ENCODE measurements at regions not wholly inside any gene's neighbourhood (a gene's known extent, or its start where the extent isn't known, plus 50 kb on each side); places are given as distances from the start of the nearest gene placed in this dataset.

DNA sequence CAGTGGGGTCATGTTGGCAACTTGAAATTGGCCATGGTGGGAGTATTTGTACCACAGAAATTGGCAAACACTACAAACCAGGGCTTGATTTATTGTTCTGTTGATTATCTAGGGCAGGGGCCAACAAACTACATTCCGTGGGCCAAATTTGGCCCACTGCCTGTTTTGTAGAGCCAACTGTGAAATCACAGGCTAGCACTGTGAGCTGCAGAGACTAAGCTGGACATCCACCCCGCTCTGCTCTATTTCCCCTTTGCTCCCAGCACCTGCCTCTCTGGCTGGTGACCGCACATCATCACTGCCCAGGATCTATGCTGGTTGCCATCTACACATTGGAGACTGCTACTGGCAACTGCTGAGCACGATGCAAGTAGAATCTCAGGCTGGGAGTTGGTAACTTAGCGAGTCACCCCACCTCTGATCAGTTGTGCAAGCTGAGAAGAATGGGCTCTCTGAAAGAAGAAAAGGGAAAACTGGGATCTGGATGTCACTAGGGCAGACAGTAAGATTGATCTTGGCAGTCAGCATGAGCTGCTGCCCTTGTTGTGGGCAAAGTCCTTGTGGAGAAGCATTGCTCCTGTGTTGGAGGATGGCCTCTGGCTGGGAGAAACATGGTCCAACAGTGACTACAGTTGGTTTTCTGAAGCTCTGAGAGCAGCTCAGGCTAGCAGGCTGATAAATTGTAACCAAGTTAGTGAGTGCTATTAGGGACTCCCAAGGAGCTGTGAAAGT lies 144.7 kb upstream of the RAD23B start:
- Mint-ChIP-seq H3K36me3 (ENCODE audit: low read depth) (no peaks in the 10 kb centered on the region), H3K4me3 (no peak overlapping the region), H3K27ac (no peak overlapping the region), H3K4me1 (ENCODE audit: low read depth) (no peaks in the 10 kb centered on the region), H3K9me3 (no peaks in the 10 kb centered on the region), H3K27me3 (ENCODE audit: low read depth) (peaks cover 8% of the 10 kb centered on the region)

DNA sequence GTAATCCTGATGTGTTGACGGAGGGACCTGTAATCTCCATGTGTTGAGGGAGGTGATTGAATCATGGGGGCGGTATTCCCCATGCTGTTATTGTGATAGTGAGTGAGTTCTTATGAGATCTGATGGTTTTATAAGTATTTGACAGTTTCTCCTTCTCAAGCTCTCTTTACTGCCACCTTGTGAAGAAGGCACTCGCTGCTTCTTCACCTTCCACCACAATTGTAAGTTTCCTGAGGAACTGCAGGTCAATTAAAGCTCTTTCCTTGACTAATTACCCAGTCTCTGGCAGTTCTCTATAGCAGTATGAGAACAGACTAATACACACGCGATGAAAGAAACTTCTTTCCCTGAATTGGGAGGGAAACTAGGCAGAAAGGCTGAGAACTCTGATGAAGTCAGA lies 141.1 kb upstream of the RAD23B start:
- Mint-ChIP-seq H3K4me3 (no peak overlapping the region), H3K9me3 (no peaks in the 10 kb centered on the region), H3K27ac (no peak overlapping the region), H3K27me3 (ENCODE audit: low read depth) (peaks cover 15% of the 10 kb centered on the region), H3K4me1 (ENCODE audit: low read depth) (no peaks in the 10 kb centered on the region), H3K36me3 (ENCODE audit: low read depth) (no peaks in the 10 kb centered on the region)

DNA sequence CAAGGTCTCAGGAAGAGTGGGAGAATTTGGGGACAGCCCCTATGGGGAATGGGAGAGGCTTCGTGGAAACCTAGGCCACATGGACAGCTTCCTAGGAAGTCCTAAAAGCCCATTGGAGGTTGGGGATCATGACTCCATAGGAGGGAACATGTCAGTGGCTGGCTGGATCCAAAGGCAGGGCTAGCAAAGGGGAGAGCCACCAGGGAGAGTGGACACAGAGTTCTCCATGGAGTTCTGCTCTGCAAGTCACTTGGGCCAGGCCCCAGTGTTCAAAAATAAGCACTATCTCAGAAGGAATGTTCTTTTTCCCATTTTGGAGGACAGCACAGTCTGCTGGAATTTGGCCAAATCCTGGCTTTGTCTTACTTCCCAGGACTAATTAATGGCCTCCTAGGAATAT lies 140.6 kb upstream of the RAD23B start:
- Mint-ChIP-seq H3K4me1 (ENCODE audit: low read depth) (no peaks in the 10 kb centered on the region), H3K36me3 (ENCODE audit: low read depth) (no peaks in the 10 kb centered on the region), H3K9me3 (no peaks in the 10 kb centered on the region), H3K27ac (no peak overlapping the region), H3K27me3 (ENCODE audit: low read depth) (peaks cover 15% of the 10 kb centered on the region), H3K4me3 (no peak overlapping the region)

DNA sequence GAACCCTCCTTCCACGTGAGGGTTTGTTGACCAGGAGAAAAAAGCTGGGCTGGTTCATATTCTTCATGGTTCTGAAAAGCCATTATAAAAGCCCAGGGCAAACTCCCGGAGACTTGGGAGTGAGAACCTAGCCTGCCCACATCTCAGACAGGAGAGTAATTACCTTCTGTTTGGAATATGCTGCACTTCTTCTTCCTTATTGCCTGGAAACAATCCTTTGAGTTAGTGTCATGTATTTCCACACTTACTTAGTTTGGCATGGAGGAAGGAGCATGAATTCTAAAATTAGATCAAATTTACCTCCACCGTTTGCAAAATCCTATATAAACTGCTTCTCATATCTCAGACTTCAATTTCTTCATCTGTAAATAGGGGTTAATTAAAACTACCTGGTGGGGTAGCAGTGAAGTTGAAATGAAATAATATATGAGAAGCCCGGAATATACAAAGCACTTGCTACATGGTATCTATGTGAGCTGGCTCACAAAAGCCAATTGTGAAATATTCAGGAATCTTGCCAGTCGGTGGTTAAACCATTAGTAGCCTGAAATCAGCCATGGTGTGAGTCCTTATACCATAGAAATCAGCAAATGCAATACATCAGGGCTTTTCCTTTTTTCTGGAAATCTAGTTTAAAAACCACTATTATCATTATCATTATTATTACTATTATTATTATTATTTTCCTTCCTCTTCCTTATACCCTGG lies 140.0 kb upstream of the RAD23B start:
- no peaks in the 10 kb centered on the region for H3K9me3 Mint-ChIP-seq
- no peak overlapping the region for H3K4me3 Mint-ChIP-seq
- no peak overlapping the region for H3K27ac Mint-ChIP-seq
- H3K27me3 Mint-ChIP-seq (ENCODE audit: low read depth), result peaks cover 15% of the 10 kb centered on the region
- H3K4me1 Mint-ChIP-seq (ENCODE audit: low read depth), result no peaks in the 10 kb centered on the region
- no peaks in the 10 kb centered on the region for H3K36me3 Mint-ChIP-seq (ENCODE audit: low read depth)

DNA sequence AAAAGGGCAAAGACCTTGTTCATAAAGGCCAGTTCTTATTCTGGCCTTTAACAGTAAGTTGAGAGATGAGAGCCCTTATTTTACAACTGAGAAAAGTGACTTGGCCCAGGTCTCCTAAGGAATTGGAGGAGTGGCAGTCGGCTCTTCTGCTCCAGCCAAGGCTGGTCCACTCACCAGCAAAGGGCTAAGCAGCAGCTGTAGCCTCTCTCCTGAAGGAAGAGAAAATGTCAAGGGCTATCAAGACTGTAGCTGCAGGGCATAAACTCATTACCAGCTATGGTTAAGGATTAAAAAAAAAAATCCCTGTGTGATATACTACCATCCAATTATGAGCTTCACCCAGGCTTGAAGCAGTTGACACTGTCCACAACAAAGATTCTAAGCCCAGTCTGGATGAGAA lies 138.6 kb upstream of the RAD23B start:
- Mint-ChIP-seq H3K27me3 (ENCODE audit: low read depth) (peaks cover 12% of the 10 kb centered on the region), H3K36me3 (ENCODE audit: low read depth) (no peaks in the 10 kb centered on the region), H3K27ac (no peak overlapping the region), H3K4me3 (no peak overlapping the region), H3K9me3 (no peaks in the 10 kb centered on the region), H3K4me1 (ENCODE audit: low read depth) (no peaks in the 10 kb centered on the region)

DNA sequence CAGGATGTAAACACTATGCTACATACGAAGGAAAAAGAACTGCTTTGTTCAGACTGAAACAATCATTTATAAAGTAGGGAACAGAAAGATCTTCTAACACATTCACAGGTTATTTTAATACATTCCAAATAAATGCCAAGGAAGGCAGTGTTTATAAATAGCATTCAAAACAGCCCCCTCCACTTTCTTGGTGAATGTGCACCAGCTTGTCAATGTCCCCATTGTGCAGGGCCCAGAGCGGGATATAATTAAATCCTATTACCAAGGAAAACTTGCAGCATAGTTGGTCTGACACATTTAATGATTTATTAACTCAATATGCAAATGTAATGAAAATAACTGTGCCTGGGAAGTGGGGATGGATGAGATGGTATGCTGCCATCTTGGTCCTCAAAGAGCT lies 135.9 kb upstream of the RAD23B start:
- Mint-ChIP-seq H3K27ac (no peak overlapping the region), H3K36me3 (ENCODE audit: low read depth) (no peaks in the 10 kb centered on the region), H3K4me1 (ENCODE audit: low read depth) (no peaks in the 10 kb centered on the region), H3K4me3 (no peak overlapping the region), H3K9me3 (no peaks in the 10 kb centered on the region), H3K27me3 (ENCODE audit: low read depth) (peaks cover 7% of the 10 kb centered on the region)

DNA sequence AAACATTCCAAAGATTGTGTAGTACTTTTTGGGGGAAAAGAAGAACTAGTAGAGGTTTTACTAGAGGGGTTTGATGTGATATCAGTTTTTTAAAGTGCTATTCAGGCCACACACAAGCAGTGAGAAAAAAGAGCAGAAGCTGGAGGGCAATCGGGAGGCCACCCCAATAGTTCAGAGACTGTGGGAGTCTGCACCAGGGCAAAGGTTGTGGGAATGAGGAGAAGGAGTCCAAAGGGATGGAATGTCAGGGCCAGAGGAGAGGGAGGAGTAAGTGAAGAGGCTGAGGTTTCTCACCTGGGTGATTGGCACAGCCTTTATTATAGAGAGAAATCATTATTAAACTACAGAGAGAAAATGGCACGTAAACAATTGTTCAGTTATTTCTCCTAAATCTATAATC lies 134.9 kb upstream of the RAD23B start:
- H3K9me3 Mint-ChIP-seq, result no peaks in the 10 kb centered on the region
- no peak overlapping the region for H3K4me3 Mint-ChIP-seq
- H3K4me1 Mint-ChIP-seq (ENCODE audit: low read depth), result no peaks in the 10 kb centered on the region
- no peak overlapping the region for H3K27ac Mint-ChIP-seq
- no peaks in the 10 kb centered on the region for H3K36me3 Mint-ChIP-seq (ENCODE audit: low read depth)
- H3K27me3 Mint-ChIP-seq (ENCODE audit: low read depth), result peaks cover 7% of the 10 kb centered on the region

DNA sequence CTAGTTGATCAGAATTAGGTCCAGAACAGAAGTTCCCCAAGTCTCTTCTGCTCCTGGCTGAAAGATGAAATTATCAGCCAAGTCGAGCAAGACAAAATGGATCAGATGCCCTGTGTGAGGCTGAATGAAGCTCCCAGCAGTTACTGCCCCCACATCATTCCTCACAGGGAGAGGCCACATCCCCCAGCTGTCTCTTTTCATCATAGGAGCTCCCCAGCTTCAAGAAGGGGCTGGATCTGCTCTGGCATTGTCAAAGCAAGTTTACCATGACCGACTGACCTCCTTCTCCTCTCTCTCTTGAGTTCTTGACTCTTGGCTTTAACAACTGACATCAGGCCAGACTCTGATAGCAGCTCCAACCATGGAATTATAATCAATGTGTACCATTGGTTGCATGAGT lies 133.3 kb upstream of the RAD23B start:
- no peak overlapping the region for H3K4me3 Mint-ChIP-seq
- no peaks in the 10 kb centered on the region for H3K36me3 Mint-ChIP-seq (ENCODE audit: low read depth)
- peaks cover 7% of the 10 kb centered on the region for H3K27me3 Mint-ChIP-seq (ENCODE audit: low read depth)
- H3K27ac Mint-ChIP-seq, result no peak overlapping the region
- H3K4me1 Mint-ChIP-seq (ENCODE audit: low read depth), result no peaks in the 10 kb centered on the region
- no peaks in the 10 kb centered on the region for H3K9me3 Mint-ChIP-seq

DNA sequence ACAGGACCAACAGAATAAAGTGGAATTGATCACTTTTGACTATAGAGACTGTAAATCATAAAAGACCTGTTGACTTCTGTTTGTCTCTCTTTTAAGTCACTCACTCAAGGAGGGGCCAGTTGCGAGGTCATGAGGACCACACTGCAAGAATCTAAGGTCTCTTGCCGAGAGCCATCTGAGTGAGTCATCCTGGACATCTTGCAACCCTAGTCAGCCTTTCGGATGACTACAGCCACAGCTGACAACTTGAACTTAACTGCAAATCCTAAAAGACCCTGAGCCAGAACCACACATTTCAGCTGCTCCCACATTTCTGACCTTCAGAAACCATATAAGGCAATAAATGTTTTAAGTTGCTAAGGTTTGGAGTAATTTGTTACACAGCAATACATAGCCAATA lies 129.7 kb upstream of the RAD23B start:
- Mint-ChIP-seq H3K27ac (no peak overlapping the region), H3K27me3 (ENCODE audit: low read depth) (no peaks in the 10 kb centered on the region), H3K9me3 (no peaks in the 10 kb centered on the region), H3K4me1 (ENCODE audit: low read depth) (no peaks in the 10 kb centered on the region), H3K4me3 (no peak overlapping the region), H3K36me3 (ENCODE audit: low read depth) (no peaks in the 10 kb centered on the region)

DNA sequence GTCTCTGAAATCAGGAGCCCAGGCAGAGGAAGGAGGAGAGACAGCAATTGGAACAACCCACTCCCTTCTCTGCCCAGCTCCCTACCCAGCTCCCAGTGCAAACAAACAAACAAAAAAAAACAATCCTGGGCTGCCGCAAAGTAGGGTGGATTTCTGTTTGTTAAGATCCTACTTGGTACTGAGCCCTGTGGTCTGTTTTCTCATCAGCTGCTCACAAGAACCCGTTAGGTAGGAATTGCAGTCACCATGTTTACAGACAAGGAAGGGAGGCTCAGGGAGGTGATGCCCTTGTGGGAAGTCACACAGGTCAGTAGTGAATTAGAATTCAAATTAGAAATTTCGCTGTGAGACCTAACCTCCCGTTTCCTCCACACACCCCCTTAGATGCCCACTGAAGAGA lies 128.8 kb upstream of the RAD23B start:
- no peaks in the 10 kb centered on the region for H3K27me3 Mint-ChIP-seq (ENCODE audit: low read depth)
- H3K27ac Mint-ChIP-seq, result no peak overlapping the region
- H3K4me3 Mint-ChIP-seq, result no peak overlapping the region
- H3K36me3 Mint-ChIP-seq (ENCODE audit: low read depth), result no peaks in the 10 kb centered on the region
- no peaks in the 10 kb centered on the region for H3K9me3 Mint-ChIP-seq
- H3K4me1 Mint-ChIP-seq (ENCODE audit: low read depth), result no peaks in the 10 kb centered on the region

DNA sequence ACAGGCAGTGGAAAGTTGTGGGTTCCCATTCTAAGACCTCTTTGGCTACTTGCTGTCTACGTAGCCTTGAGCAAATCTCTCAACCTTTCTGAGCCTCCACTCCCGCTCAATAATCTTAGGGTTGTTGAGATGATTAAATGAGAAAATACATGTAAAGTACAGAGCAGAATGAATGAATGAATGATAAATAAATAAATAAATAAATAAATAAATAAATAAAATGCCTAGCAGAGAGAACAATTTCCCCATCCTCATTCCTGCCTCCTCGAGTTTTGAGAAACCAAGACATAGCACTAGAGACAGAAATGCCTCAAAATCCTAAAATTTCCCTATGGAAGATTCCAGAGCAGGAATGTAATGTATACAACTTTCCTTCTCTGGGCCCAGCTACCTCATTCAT lies 128.3 kb upstream of the RAD23B start:
- Mint-ChIP-seq H3K4me1 (ENCODE audit: low read depth) (no peaks in the 10 kb centered on the region), H3K27me3 (ENCODE audit: low read depth) (no peaks in the 10 kb centered on the region), H3K4me3 (no peak overlapping the region), H3K27ac (no peak overlapping the region), H3K36me3 (ENCODE audit: low read depth) (no peaks in the 10 kb centered on the region), H3K9me3 (no peaks in the 10 kb centered on the region)

DNA sequence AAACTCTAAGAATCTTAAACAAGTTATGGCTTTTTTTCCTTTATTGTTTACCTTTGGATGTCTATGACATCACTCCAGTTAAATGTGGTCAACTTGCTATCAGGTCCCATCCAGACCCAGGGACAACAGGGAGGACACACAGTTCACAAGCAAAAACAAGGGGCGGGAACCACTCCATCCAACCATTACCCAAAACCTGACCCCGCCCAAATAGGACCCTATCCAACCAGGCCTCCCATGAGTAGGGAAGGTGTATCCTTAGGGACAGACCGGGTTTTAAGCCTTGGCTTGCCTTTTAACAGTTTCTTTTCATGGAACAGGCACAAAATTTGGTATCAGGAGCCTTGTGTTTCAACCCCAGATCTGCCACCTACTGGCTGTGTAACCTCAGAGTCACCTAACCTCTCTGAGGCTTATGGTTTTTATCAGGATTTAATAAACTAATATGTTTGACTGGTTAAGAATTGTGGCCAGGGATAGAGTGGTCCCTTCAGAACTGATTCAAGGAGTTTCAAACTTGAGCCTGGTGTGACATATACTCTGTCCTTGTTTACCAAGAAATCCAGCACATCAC lies 127.7 kb upstream of the RAD23B start:
- Mint-ChIP-seq H3K27ac (no peak overlapping the region), H3K4me3 (no peak overlapping the region), H3K9me3 (no peaks in the 10 kb centered on the region), H3K36me3 (ENCODE audit: low read depth) (no peaks in the 10 kb centered on the region), H3K27me3 (ENCODE audit: low read depth) (no peaks in the 10 kb centered on the region), H3K4me1 (ENCODE audit: low read depth) (no peaks in the 10 kb centered on the region)

DNA sequence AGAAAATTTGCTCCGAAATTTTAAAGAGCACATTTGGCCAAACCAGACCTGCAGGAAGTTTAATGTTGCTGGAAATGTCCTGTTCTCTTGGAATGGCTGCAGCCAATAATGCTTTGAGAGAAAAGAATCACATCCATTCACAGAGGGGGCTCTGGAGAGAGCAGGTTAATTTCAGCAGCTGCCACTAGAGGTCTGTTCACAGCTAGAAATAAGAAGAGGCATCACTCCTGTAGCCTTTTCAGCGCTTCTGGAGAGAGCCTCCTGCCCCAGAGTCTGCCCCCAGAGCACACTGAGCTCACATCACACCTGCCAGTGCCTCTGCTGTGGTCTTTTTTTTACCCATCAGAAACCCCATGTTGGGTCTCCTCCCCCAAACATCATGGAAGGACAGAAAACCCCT lies 124.8 kb upstream of the RAD23B start:
- Mint-ChIP-seq H3K4me1 (ENCODE audit: low read depth) (no peaks in the 10 kb centered on the region), H3K9me3 (no peaks in the 10 kb centered on the region), H3K4me3 (no peak overlapping the region), H3K27me3 (ENCODE audit: low read depth) (no peaks in the 10 kb centered on the region), H3K36me3 (ENCODE audit: low read depth) (no peaks in the 10 kb centered on the region), H3K27ac (no peak overlapping the region)

DNA sequence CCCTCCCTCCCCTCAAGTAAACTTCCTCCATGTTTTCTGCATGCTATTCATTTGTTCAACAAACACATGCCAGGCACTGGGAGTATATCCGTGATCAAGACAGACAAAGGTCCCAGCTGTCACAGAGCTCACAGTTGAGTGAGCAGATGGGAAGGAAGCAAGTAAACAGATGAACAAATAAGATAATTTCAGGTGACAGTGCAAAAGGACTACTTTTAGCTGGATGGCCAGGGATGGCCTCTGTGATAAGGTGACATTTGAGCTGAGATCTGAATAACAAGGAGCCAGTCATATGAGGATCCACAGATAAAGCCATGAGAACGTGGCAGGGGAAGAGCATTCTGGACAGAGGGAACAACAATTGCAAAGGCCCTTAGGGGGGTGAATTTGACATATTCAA lies 121.7 kb upstream of the RAD23B start:
- no peaks in the 10 kb centered on the region for H3K27me3 Mint-ChIP-seq (ENCODE audit: low read depth)
- H3K27ac Mint-ChIP-seq, result no peak overlapping the region
- no peak overlapping the region for H3K4me3 Mint-ChIP-seq
- H3K4me1 Mint-ChIP-seq (ENCODE audit: low read depth), result no peaks in the 10 kb centered on the region
- H3K9me3 Mint-ChIP-seq, result no peaks in the 10 kb centered on the region
- H3K36me3 Mint-ChIP-seq (ENCODE audit: low read depth), result no peaks in the 10 kb centered on the region

DNA sequence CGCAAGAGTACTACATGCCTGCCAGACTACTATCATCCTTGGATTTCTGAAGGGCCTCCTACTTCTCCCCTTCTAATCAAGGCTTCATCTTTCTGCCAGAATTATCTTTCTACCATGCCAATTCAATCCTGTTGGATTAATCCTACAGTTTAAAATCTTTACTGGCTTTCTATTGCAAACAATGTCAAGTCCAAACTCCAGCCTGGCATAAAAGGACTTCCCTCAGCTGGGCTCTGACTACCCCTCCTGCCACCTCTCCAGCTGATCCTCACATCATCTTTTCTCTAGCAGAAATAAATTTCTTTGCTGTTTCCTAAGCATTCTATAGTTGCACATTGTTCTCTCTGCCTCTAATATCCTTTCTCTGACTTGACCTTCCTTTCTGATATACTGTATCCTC lies 119.7 kb upstream of the RAD23B start:
- Mint-ChIP-seq H3K9me3 (no peaks in the 10 kb centered on the region), H3K4me1 (ENCODE audit: low read depth) (no peaks in the 10 kb centered on the region), H3K4me3 (no peak overlapping the region), H3K27me3 (ENCODE audit: low read depth) (no peaks in the 10 kb centered on the region), H3K36me3 (ENCODE audit: low read depth) (no peaks in the 10 kb centered on the region), H3K27ac (no peak overlapping the region)
